HG03103 (cell line): ENCODE measurements at regions not wholly inside any gene's neighbourhood (a gene's known extent, or its start where the extent isn't known, plus 50 kb on each side); places are given as distances from the start of the nearest gene placed in this dataset.

ENCODE experiments used
- ATAC-seq: cut with Tn5 transposase; IDR thresholded peaks from one replicate; pipeline ENCODE4 v1.9.1; 2021; ENCODE audit warnings: low read depth; ENCODE audit not compliant: unreplicated experiment

DNA sequence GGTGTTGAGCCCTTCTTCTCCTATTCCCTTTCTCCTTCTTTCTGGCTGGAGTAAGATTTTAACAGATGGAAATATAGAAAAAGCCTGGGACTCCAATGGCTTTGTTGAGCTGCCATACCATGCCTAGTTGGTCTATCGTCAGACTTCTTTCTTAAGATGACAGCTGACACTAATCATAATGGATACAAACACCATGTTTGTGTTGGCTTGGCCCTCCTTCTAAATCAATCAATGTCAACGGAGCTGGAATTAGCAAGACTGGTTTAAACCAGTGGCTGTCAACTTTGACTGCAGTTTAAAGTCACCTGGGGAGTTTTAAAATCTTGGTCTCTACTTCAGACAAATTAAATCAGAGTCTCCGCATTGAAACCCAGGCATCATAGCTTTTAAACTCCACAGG lies 264.5 kb upstream of the PRR16 start:
- ATAC-seq = no peak

DNA sequence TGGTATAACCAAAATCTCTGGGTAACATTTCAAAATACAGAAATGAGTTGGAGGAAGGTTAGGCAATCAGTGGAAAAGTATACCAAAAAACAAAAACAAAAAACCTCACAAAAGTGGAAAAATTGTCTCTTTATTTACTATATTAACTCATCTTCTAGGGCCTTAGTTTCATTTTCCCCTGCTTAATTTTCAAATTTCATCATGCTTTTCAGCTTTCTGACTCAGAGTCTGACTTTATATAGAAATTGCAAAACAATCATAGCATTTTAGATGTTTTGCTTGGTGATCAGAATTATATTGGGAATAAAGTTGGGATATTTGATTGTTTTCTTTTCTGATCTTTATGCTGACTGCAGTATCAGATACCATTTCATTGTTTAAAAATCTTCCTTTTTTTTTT lies 257.0 kb upstream of the PRR16 start:
- ATAC-seq = no peak

DNA sequence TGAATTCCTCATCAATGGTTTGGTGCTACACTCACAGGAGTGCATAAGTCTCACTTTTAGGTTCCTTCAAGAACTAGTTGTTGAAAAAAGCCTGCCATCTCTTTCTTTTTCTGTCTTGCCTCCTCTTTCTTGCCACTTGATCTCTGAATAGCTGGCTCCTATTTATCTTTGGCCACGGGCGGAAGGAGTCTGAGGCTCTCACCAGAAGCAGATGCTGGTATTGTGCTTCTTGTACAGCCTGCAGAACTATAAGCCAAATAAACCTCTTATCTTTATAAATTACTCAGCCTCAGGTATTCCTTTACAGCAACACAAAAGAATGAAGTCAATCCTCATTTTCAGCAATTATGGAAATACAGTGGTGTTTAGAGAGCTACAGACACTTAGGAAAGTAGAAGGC lies 247.1 kb upstream of the PRR16 start:
- no peak for ATAC-seq

DNA sequence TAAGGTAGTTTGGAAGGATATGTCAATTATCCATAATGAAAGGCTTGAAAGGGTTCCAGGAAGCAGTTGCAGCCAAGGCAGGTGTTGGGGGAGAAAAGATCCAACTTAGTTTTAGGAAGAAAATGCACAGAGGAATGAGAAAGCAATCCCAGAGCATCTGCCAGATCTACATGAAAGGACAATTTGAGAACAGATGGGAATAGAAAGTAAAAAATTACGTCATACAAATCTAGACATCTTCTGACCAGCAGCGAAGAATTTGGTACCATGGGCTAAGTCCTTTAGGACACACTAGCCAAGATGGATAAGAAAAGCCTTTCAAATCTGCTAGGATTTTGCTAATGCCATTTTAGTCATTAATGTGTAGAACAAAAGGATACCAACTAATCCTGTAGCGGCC lies 244.1 kb upstream of the PRR16 start:
- no peak for ATAC-seq

GRCh38 chr5:120225524-120225923 lies 238.6 kb upstream of the PRR16 start:
- no peak for ATAC-seq

DNA sequence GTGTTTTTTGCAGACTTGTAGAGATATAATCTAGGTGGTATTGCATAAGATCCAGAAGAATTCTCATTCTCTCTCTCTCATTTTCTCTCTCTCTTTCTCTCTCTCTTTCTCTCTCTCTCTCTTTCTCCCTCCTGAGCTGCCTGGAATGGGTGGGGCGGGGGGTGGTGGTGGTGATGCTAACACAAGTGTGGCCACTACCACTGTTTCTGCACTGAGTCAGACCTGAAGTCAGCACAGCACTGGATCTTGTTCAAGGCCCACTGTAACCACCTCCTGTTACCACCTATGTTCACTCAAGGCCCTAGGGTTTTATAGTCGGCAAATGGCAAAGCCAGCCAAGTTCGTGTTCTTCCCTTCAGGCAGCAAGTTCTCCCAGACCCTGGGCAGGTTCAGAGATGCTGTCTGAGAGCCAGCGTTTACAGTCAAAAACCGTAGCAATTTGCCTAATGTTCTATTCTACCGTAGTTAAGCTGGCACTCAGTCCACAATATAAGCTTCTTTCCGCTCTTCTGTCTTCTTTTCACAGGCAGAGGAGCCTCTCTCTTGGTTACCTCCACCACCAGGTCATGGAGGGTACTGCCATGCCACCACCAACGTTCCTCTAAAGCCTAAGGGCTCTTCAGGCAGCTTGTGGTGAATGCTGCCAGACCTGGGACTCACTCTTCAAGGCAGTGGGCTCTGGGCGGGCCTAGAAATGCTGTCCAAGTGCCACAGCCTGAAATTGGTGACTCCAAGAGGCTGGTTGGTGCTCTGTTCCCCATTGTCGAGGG lies 235.7 kb upstream of the PRR16 start:
- no peak for ATAC-seq

DNA sequence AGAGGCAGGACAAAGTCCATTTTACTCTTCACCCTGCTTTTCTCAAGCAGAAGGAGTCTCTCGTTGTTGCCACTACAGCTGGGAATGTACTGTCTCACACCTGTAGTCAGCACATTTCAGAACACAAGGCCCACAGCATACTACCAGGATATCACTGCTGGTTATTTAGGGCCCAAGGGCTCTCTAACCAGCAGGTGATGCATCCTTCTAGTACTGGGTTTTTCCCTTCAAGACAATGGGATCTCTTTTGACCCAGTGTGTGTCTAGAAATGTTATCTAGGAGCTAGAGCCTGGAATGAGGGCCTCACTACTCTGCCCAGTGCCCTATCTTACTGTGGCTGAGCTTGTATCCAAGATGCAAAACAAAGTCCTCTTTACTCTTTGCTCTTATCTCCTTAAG lies 235.1 kb upstream of the PRR16 start:
- no peak for ATAC-seq

DNA sequence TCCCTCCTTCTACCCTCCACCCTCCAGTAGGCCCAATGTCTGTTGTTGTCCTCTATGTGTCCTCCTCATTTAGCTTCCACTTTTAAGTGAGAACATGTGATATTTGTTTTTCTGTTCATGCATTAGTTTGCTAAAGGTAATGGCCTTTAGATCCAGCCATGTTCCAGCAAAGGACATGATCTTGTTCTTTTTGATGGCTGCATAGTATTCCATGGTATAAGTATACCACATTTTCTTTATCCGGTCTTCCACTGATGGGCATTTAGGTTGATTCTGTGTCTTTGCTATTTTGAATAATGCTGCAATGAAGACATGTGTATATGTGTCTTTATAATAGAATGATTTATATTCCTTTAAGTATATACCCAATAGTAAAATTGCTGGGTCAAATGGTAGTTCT lies 232.5 kb upstream of the PRR16 start:
- ATAC-seq = no peak

- ATAC-seq = peak; percentile 75
These were observed 227.7 kb upstream of the PRR16 start for GRCh38 chr5:120236360-120236759.

GRCh38 chr5:120239086-120239485 lies 225.0 kb upstream of the PRR16 start:
- no peak for ATAC-seq

DNA sequence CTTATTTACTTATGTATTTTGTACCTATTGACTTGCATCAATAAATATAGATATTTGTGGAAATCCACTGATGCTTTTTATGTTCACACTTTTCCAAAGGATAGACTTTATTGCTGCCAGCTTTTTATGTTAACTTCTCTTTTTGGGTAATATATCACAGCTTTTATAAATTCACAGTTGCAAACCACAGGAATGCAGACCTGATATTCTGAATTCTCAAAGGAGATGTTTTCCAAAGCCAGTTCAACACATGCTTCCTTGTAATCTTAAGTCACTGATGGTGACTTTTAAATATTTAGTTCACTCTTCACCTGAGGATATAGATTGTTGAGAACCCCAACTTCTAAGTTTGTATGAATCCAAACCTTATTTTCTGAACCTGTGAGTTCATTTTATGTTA lies 223.4 kb upstream of the PRR16 start:
- no peak for ATAC-seq

DNA sequence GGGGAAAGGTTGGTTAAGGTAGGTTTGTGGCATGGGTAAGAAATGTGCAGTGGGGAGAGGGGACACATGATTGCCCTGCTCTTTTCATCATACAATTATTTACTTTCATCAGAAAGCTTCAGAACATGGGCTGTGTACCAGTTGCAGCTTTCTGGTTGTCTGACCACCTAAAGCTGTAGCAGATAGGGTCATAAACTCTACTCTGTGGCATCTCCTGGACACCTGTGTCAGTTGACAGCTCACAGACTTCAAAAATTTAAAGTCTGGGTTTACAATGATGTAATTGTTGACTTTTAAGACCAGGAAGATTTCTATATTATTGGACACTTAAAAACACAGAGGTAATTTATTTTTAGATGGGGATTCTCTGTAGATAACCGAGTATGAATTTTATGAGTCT lies 222.7 kb upstream of the PRR16 start:
- ATAC-seq = no peak

GRCh38 chr5:120251898-120252297 lies 212.2 kb upstream of the PRR16 start:
- no peak for ATAC-seq

DNA sequence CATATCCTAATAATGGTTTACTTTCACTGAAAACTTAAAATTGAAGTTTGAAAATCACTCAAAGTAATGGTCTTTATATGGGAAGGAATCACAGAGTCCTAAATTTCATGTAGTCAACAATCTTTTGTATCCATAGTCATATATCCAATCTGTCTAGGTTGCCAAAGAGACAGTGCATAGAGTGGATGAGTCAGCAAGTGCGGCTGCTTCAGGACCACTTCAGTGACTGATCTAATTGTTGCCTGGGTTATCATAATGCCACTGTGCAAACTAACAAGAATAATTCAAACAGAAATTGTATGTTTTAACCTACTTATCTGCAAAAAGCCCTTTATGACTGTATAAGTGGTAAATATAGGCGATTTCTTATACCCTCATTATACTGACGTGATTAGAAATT lies 211.3 kb upstream of the PRR16 start:
- no peak for ATAC-seq

- no peak for ATAC-seq
These were observed 209.7 kb upstream of the PRR16 start for GRCh38 chr5:120254385-120254784.

DNA sequence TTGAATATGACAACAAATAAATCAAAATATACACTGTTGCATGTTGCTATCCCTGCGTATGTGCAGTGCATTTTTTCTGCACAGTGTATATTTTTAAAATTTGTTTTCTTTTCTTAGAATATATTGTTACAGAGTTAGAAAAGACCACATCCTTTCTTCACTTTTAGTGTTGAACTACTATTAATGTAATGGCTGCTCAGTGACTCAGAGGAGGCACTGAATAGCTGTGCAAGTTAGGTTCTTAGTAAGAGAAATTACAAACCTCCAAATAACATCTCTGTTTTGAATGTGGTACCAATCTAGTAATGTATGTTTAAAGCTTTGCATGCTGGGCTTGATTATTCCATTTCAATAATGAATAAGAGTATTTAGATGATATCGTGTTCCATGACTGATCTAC lies 208.9 kb upstream of the PRR16 start:
- ATAC-seq = no peak

GRCh38 chr5:120256376-120256775 lies 207.7 kb upstream of the PRR16 start:
- ATAC-seq = no peak

DNA sequence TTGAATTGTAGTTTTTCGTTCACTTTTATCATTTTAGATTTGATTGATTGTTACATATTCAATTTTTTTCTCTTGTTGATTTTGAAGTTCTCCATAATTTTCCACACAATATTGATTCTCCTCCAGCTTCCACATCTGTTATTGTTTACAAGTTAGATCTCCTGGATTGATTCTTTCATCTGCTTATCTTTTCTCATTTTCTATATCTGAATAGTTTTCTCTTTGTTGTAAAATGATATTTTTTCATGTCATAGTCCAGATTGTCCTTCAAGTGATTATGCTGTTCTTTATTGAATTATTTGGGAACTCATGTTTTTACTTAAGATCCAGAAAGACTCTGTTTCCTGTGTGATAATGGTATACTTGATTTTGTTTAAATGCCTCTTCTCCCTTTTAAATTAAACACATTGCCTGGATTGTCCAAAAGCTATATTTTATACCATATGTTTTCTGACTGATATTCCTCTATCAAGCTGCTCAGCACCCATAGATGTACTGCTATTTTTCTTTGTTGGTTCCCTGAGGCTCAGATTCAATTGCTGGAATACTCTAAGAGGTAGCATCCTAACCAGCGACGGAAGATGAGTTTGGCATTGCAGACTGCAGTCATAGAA lies 206.6 kb upstream of the PRR16 start:
- ATAC-seq = no peak

DNA sequence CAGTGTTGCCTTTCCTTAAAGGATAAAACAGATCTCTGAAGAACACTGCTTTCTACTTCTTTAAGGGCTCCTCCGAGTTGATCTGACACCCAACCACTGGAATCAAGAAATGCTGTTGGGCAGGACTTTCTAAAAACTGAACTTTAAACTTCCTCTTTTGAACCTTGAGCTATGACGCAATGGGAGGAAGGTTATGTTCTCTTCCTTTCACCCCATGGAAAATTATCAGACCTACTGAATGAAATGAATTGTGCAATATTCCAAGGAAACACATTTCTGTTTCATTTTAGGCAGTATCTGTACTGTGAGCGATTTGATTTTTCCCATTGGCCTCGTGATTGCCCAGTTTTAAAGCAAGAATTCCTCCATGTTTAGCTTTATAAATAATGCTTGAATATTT lies 206.0 kb upstream of the PRR16 start:
- peak; percentile 79 for ATAC-seq

- no peak for ATAC-seq
These were observed 203.4 kb upstream of the PRR16 start for GRCh38 chr5:120260651-120261050.

DNA sequence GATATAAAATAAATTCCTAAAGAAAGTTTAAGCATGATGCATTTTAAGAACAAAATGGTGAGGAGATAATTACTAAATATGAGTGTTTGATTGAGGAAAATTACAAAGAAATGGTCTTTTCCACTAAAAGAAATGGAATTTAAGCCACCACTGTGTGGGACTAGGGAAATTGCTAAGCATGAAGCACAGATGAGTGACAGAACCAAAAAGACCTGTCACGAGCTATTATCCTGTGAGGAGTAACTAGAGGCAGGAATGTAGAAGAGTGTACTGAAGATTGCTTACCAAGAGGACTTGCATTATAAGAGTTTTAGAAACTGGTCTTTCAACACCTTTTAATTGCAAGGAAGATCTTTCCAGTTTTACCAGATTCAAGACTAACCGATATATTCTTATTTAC lies 193.6 kb upstream of the PRR16 start:
- no peak for ATAC-seq

- ATAC-seq = no peak
These were observed 170.3 kb upstream of the PRR16 start for GRCh38 chr5:120293796-120294195.

DNA sequence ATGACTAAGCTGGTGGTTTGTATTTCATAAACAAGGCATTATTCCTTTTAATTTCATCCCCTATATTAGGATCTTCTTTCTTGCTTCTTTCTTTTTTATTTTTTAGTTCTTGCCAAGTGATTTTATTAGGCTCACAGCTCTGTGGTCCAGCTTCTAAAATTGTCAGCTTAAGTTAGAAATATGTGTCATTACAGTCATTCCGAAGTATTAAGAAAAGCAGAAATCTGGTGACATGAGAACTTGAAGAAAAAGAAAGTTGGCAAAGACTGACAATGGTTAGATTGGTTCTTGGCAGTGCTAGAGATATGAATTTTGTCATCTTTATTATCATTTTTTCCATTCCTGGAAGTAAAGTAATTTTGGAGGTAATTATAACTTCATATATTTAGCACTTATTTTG lies 166.5 kb upstream of the PRR16 start:
- no peak for ATAC-seq
